H1 (cell line): ENCODE measurements at regions not wholly inside any gene's neighbourhood (a gene's known extent, or its start where the extent isn't known, plus 50 kb on each side); places are given as distances from the start of the nearest gene placed in this dataset.

Experiments
- CTCF ChIA-PET: fragments of 300-600 bp; sonication (Branson Sonifier 250); formaldehyde crosslinking; loops from one replicate; lab custom pipeline; 2021; ENCODE audit not compliant: partially characterized antibody; lab: Charles Lee
- POLR2A ChIA-PET: fragments of 300-600 bp; sonication (Branson Sonifier 250); formaldehyde crosslinking; loops from one replicate; lab custom pipeline; 2021; ENCODE audit warnings: inconsistent platforms; ENCODE audit not compliant: partially characterized antibody; lab: Charles Lee
- DNase-seq, 2 experiments: peaks; one replicate each; pipeline versions ENCODE4 v3.0.0 to v3.0.0-alpha.2; 2010 to 2022; ENCODE audit warnings: low spot score in 2 of 2, low read depth in 1 of 2, mixed read lengths in 1 of 2
- FAIRE-seq: peaks from 2 replicates; lab custom pipeline; 2011; peaks lifted over from hg19 to GRCh38; lab: Jason Lieb, UNC
- H2AFZ ChIP-seq: 2 replicates; pipeline ENCODE4 v1.8.1; 2012; ENCODE audit warnings: low read length, inconsistent platforms
- H2AK5ac ChIP-seq: 2 replicates; pipeline ENCODE4 v1.6.1; 2013; ENCODE audit warnings: low read depth, low read length
- H2BK120ac ChIP-seq: replicated peaks from 2 replicates; pipeline ENCODE3; 2013; ENCODE audit warnings: low read depth, low read length, inconsistent platforms
- H2BK12ac ChIP-seq: 2 replicates; pipeline ENCODE4 v1.6.1; 2013; ENCODE audit warnings: low read depth, low read length
- H2BK15ac ChIP-seq: 2 replicates; pipeline ENCODE4 v1.6.1; 2013; ENCODE audit warnings: low read length
- H2BK20ac ChIP-seq: 2 replicates; pipeline ENCODE4 v1.6.1; 2013; ENCODE audit warnings: low read length
- H2BK5ac ChIP-seq: 2 replicates; pipeline ENCODE4 v1.6.1; 2013; ENCODE audit warnings: low read depth, low read length
- H3K14ac ChIP-seq: 2 replicates; pipeline ENCODE4 v1.6.1; 2013; ENCODE audit warnings: inconsistent platforms; ENCODE audit not compliant: insufficient read length
- H3K18ac ChIP-seq: 2 replicates; pipeline ENCODE4 v1.6.1; 2013; ENCODE audit warnings: low read length; ENCODE audit errors: extremely low read depth
- H3K23ac ChIP-seq: 2 replicates; pipeline ENCODE4 v1.6.1; 2013; ENCODE audit warnings: inconsistent platforms; ENCODE audit not compliant: insufficient read length
- H3K23me2 ChIP-seq: 2 replicates; pipeline ENCODE4 v1.6.1; 2013; ENCODE audit warnings: low read depth, low read length
- H3K27ac ChIP-seq: 2 replicates; pipeline ENCODE4 v1.6.1; 2011; ENCODE audit warnings: low read depth, low read length, inconsistent platforms
- H3K27me3 ChIP-seq, 4 experiments: replicated peaks in 1 of 4; 1 replicate in 1 of 4; 2 replicates in 3 of 4; pipeline versions ENCODE4 v1.6.1 to v1.8.1; 2011 to 2013; ENCODE audit warnings: low read length in 3 of 4, mild to moderate bottlenecking in 3 of 4, inconsistent platforms in 2 of 4, mixed read lengths in 2 of 4, moderate library complexity in 1 of 4; ENCODE audit not compliant: control insufficient read depth in 3 of 4, insufficient read depth in 3 of 4; ENCODE audit errors: extremely low read depth in 1 of 4
- H3K36me3 ChIP-seq, 4 experiments: 2 replicates each; pipeline versions ENCODE4 v1.6.1 to v1.8.1; 2011 to 2013; ENCODE audit warnings: mild to moderate bottlenecking in 4 of 4, low read length in 3 of 4, moderate library complexity in 2 of 4, control low read depth in 1 of 4, inconsistent platforms in 1 of 4; ENCODE audit not compliant: insufficient read depth in 4 of 4, control insufficient read depth in 2 of 4
- H3K4ac ChIP-seq: replicated peaks from 2 replicates; pipeline ENCODE3; 2013; ENCODE audit warnings: low read length, low read depth, mixed read lengths, inconsistent platforms; ENCODE audit not compliant: insufficient read length
- H3K4me1 ChIP-seq, 4 experiments: replicated peaks in 1 of 4; 1 replicate in 1 of 4; 2 replicates in 3 of 4; pipeline versions ENCODE4 v1.6.1 to v1.8.1; 2011 to 2013; ENCODE audit warnings: low read length in 3 of 4, inconsistent platforms in 2 of 4, mixed read lengths in 1 of 4; ENCODE audit not compliant: insufficient read depth in 4 of 4, control insufficient read depth in 3 of 4
- H3K4me2 ChIP-seq, 2 experiments: 2 replicates each; pipeline versions ENCODE4 v1.6.1 to v1.8.1; 2011 to 2013; ENCODE audit warnings: low read depth in 2 of 2, low read length in 2 of 2, control low read depth in 1 of 2, inconsistent platforms in 1 of 2, mild to moderate bottlenecking in 1 of 2; ENCODE audit not compliant: insufficient read depth in 1 of 2
- H3K4me3 ChIP-seq, 4 experiments: fragments of 200-600, 300-600 bp in 1 of 4; sonication (generic), shearing (Covaris generic), sonication (Bioruptor Twin) in 1 of 4; 2 replicates each; pipeline versions ENCODE4 v1.5.1 to v1.8.1; 2011 to 2016; ENCODE audit warnings: low read length in 4 of 4, low read depth in 3 of 4, control low read depth in 2 of 4, inconsistent platforms in 2 of 4, mild to moderate bottlenecking in 2 of 4, mixed read lengths in 1 of 4, moderate library complexity in 1 of 4; ENCODE audit not compliant: insufficient read depth in 2 of 4; ENCODE audit errors: extremely low read depth in 1 of 4
- H3K56ac ChIP-seq: replicated peaks from 2 replicates; pipeline ENCODE3; 2013; ENCODE audit warnings: low read depth, mild to moderate bottlenecking, mixed read lengths, low read length, inconsistent platforms; ENCODE audit not compliant: insufficient read length
- H3K79me1 ChIP-seq: 2 replicates; pipeline ENCODE4 v1.6.1; 2013; ENCODE audit warnings: low read depth, low read length, control low read depth
- H3K79me2 ChIP-seq, 2 experiments: 2 replicates each; pipeline versions ENCODE4 v1.6.1 to v1.8.1; 2012 to 2013; ENCODE audit warnings: low read length in 2 of 2, mild to moderate bottlenecking in 2 of 2, inconsistent platforms in 1 of 2; ENCODE audit not compliant: insufficient read depth in 2 of 2, control insufficient read depth in 1 of 2
- H3K9ac ChIP-seq, 4 experiments: replicated peaks in 1 of 4; 1 replicate in 1 of 4; 2 replicates in 3 of 4; pipeline versions ENCODE4 v1.6.1 to v1.8.1; 2011 to 2013; ENCODE audit warnings: low read depth in 3 of 4, low read length in 3 of 4, control low read depth in 2 of 4, mild to moderate bottlenecking in 2 of 4, moderate library complexity in 2 of 4, inconsistent platforms in 1 of 4; ENCODE audit errors: extremely low read depth in 1 of 4
- H3K9me3 ChIP-seq, 2 experiments: 2 replicates each; pipeline versions ENCODE4 v1.6.1 to v1.8.1; 2012 to 2013; ENCODE audit warnings: mild to moderate bottlenecking in 2 of 2, moderate library complexity in 2 of 2, control low read depth in 1 of 2, inconsistent platforms in 1 of 2, low read depth in 1 of 2, low read length in 1 of 2, mixed read lengths in 1 of 2; ENCODE audit not compliant: insufficient read depth in 2 of 2
- H4K20me1 ChIP-seq, 2 experiments: replicated peaks in 1 of 2; 2 replicates each; pipeline versions ENCODE3 to v1.8.1; 2011 to 2013; ENCODE audit warnings: inconsistent platforms in 2 of 2, low read length in 2 of 2, mild to moderate bottlenecking in 1 of 2; ENCODE audit not compliant: insufficient read depth in 2 of 2, control insufficient read depth in 1 of 2
- H4K5ac ChIP-seq: 2 replicates; pipeline ENCODE4 v1.6.1; 2013; ENCODE audit warnings: low read length, low read depth, mixed read lengths, inconsistent platforms; ENCODE audit not compliant: insufficient read length
- H4K8ac ChIP-seq: 2 replicates; pipeline ENCODE4 v1.8.0; 2013; ENCODE audit warnings: mild to moderate bottlenecking, moderate library complexity, low read length, inconsistent platforms; ENCODE audit not compliant: insufficient read depth; ENCODE audit errors: extremely low read depth
- H4K91ac ChIP-seq: replicated peaks from 2 replicates; pipeline ENCODE3; 2013; ENCODE audit warnings: low read length, mixed read lengths, inconsistent platforms; ENCODE audit not compliant: insufficient read length
- ATF3 ChIP-seq: IDR thresholded peaks from 2 replicates; pipeline ENCODE4 v1.6.1; 2011; ENCODE audit warnings: low read depth, mild to moderate bottlenecking, low read length; ENCODE audit not compliant: insufficient read depth
- BCL11A ChIP-seq, 2 experiments: IDR thresholded peaks; one replicate each; pipeline ENCODE4 v1.6.1; 2011; ENCODE audit warnings: low read depth in 2 of 2, low read length in 2 of 2, mild to moderate bottlenecking in 2 of 2
- CEBPB ChIP-seq: IDR thresholded peaks from 2 replicates; pipeline ENCODE4 v1.6.1; 2012; ENCODE audit warnings: low read depth, low read length
- CHD1 ChIP-seq: IDR thresholded peaks from 2 replicates; pipeline ENCODE4 v1.6.1; 2012; ENCODE audit warnings: low read depth, low read length, improper control_type of control experiment
- CTBP2 ChIP-seq: IDR thresholded peaks from 2 replicates; pipeline ENCODE4 v1.7.0; 2011; ENCODE audit warnings: borderline replicate concordance, mild to moderate bottlenecking, moderate library complexity, mixed read lengths, low read length; ENCODE audit not compliant: insufficient read depth, insufficient read length
- EP300 ChIP-seq, 2 experiments: IDR thresholded peaks; 1 replicate in 1 of 2; 2 replicates in 1 of 2; pipeline ENCODE4 v1.6.1; 2011 to 2012; ENCODE audit warnings: low read depth in 2 of 2, low read length in 2 of 2, mild to moderate bottlenecking in 2 of 2, borderline replicate concordance in 1 of 2, inconsistent platforms in 1 of 2, moderate library complexity in 1 of 2
- HDAC2 ChIP-seq, 2 experiments: fragments of 300-600 bp in 1 of 2; sonication (generic) in 1 of 2; IDR thresholded peaks; 2 replicates each; pipeline ENCODE4 v1.6.1; 2011 to 2012; ENCODE audit warnings: low read depth in 2 of 2, low read length in 2 of 2, mild to moderate bottlenecking in 2 of 2, moderate library complexity in 2 of 2, borderline replicate concordance in 1 of 2, inconsistent platforms in 1 of 2
- HDAC6 ChIP-seq: IDR thresholded peaks from one replicate; pipeline ENCODE4 v1.7.1; 2012; ENCODE audit warnings: low read depth, mild to moderate bottlenecking, inconsistent platforms, low read length, moderate library complexity
- MAFK ChIP-seq: IDR thresholded peaks from 2 replicates; pipeline ENCODE4 v1.6.1; 2012; ENCODE audit warnings: low read depth, mild to moderate bottlenecking, improper control_type of control experiment, low read length
- RFX5 ChIP-seq: IDR thresholded peaks from 2 replicates; pipeline ENCODE4 v1.6.1; 2011; ENCODE audit warnings: low read depth, low read length, improper control_type of control experiment, borderline replicate concordance
- RXRA ChIP-seq: IDR thresholded peaks from 2 replicates; pipeline ENCODE4 v1.6.1; 2011; ENCODE audit warnings: low read depth, mild to moderate bottlenecking, low read length, moderate library complexity; ENCODE audit not compliant: insufficient read depth
- SIX5 ChIP-seq: IDR thresholded peaks from 2 replicates; pipeline ENCODE4 v1.6.1; 2011; ENCODE audit warnings: mild to moderate bottlenecking, low read depth, low read length
- TAF7 ChIP-seq: optimal IDR thresholded peaks from 2 replicates; pipeline ENCODE3; 2011; ENCODE audit warnings: low read depth, mild to moderate bottlenecking, inconsistent platforms, low read length, moderate library complexity, borderline replicate concordance
- TEAD4 ChIP-seq: IDR thresholded peaks from 2 replicates; pipeline ENCODE4 v1.6.1; 2012; ENCODE audit warnings: low read depth, low read length, inconsistent platforms, mixed read lengths
- WGBS, 2 experiments: shearing (Covaris generic) in 1 of 2; methylation state at CpG; one replicate each; pipeline versions ENCODE4 v1.1.6 to v1.1.7; 2013 to 2015; ENCODE audit warnings: low lambda C conversion rate in 2 of 2, mixed read lengths in 2 of 2, inconsistent platforms in 1 of 2, low coverage in 1 of 2, missing lambda C conversion rate in 1 of 2; ENCODE audit not compliant: insufficient replicate concordance in 2 of 2, insufficient coverage in 1 of 2, insufficient read length in 1 of 2; ENCODE audit errors: extremely low coverage in 1 of 2, missing lambda C conversion rate in 1 of 2; 5-methylcytosine and 5-hydroxymethylcytosine counted together

- Histone ChIP-seq H4K5ac (no peak overlapping the region), H3K27ac (no peak overlapping the region), H2BK15ac (no peak overlapping the region), H3K9me3 (no peaks in the 10 kb centered on the region), H3K56ac (no peak overlapping the region), H4K20me1 (no peaks in the 10 kb centered on the region), H3K23ac (no peak overlapping the region), H2BK12ac (no peak overlapping the region), H2AK5ac (no peak overlapping the region), H3K18ac (no peak overlapping the region), H3K23me2 (no peaks in the 10 kb centered on the region), H2BK5ac (no peak overlapping the region), H3K4me2 (no peak overlapping the region), H3K79me2 (no peaks in the 10 kb centered on the region), H4K8ac (no peak overlapping the region), H3K36me3 (no peaks in the 10 kb centered on the region), H4K91ac (no peak overlapping the region), H3K27me3 (no peaks in the 10 kb centered on the region), H3K79me1 (no peaks in the 10 kb centered on the region), H3K4me3 (no peak overlapping the region), H3K9ac (no peak overlapping the region), H3K14ac (no peak overlapping the region), H2AFZ (no peak overlapping the region), H3K4ac (no peak overlapping the region), H2BK20ac (no peak overlapping the region), H3K4me1 (peaks cover 2 to 7% (median 6%) of the 10 kb centered on the region in 4 experiments; a peak in 4 of 7 replicates), H2BK120ac (no peak overlapping the region)
- WGBS, 2 experiments, result 88% methylated on average over 5 of the region's 5 CpGs; no CpG with 5 or more reads in 1 of the 2 experiments
- DNase-seq, result no peak
- ChIA-PET CTCF (no interaction called here), POLR2A (no interaction called here)
- FAIRE-seq, result no peak
- TF ChIP-seq CTBP2, result no peak
- no peak for TF ChIP-seq CHD1
- no peak for TF ChIP-seq CEBPB
- TF ChIP-seq HDAC2 (IDR thresholded peaks at IDR 0.05; ENCODE audit: borderline replicate concordance in 1 of 2, low read depth in 2 of 2, low read length in 2 of 2), result no peak
- TF ChIP-seq MAFK, result no peak
- TF ChIP-seq HDAC6, result no peak
- no peak for TF ChIP-seq TEAD4
- TF ChIP-seq EP300 (IDR thresholded peaks at IDR 0.05; ENCODE audit: borderline replicate concordance in 1 of 2, low read depth in 2 of 2, low read length in 2 of 2), result no peak
- TF ChIP-seq RFX5, result no peak
- TF ChIP-seq BCL11A (IDR thresholded peaks at IDR 0.05; ENCODE audit: low read depth in 2 of 2, low read length in 2 of 2), result no peak
- TF ChIP-seq SIX5, result no peak
- no peak for TF ChIP-seq TAF7
- no peak for TF ChIP-seq RXRA
- TF ChIP-seq ATF3, result no peak
Observed at GRCh38 chr3:115409596-115409995, 213.7 kb upstream of the GAP43 start.
